Transverse colon (tissue), 4 donors: ENCODE measurements at regions not wholly inside any gene's neighbourhood (a gene's known extent, or its start where the extent isn't known, plus 50 kb on each side); places are given as distances from the start of the nearest gene placed in this dataset.

Experiments
- CTCF ChIP-seq, 5 experiments: fragments of 200-600 bp in 3 of 5; fragments of 450-650 bp in 2 of 5; sonication (generic) in 3 of 5; IDR thresholded peaks; 1 replicate in 2 of 5; 2 replicates in 3 of 5; pipeline ENCODE4 v1.5.1; 2016 to 2017; ENCODE audit warnings: antibody characterized with exemption in 5 of 5, inconsistent platforms in 3 of 5, mild to moderate bottlenecking in 2 of 5, moderate library complexity in 1 of 5
- EP300 ChIP-seq: sonication (generic); formaldehyde crosslinking; IDR thresholded peaks from one replicate; pipeline ENCODE4 v1.6.1; 2017; ENCODE audit warnings: antibody characterized with exemption, low read depth
- POLR2A ChIP-seq: fragments of 450-650 bp; IDR thresholded peaks from one replicate; pipeline ENCODE4 v1.6.1; 2016; ENCODE audit warnings: antibody characterized with exemption, mild to moderate bottlenecking, moderate library complexity
- POLR2AphosphoS5 ChIP-seq, 3 donors: sonication (generic); formaldehyde crosslinking; IDR thresholded peaks; one replicate each; pipeline ENCODE4 v1.6.1; 2016; ENCODE audit warnings: antibody characterized with exemption in 3 of 3

GRCh38 chr10:81315026-81315425 lies 560.0 kb upstream of the NRG3 start:
- no peak for TF ChIP-seq EP300
- TF ChIP-seq POLR2AphosphoS5 (IDR thresholded peaks at IDR 0.05) = no peak
- no peak for TF ChIP-seq POLR2A
- TF ChIP-seq CTCF (IDR thresholded peaks at IDR 0.05) = no peak
